GM12892 (cell line): ENCODE measurements at regions not wholly inside any gene's neighbourhood (a gene's known extent, or its start where the extent isn't known, plus 50 kb on each side); places are given as distances from the start of the nearest gene placed in this dataset.
"Not testable (repeated sequence)": the region's sequence is repeated elsewhere in the genome, so short reads cannot be mapped to it uniquely, and the experiment has no call there.

Experiments used
- DNase-seq: peaks from one replicate; pipeline ENCODE4 v3.0.0; 2011; ENCODE audit not compliant: insufficient read length
- FAIRE-seq: peaks from 2 replicates; lab custom pipeline; 2011; peaks lifted over from hg19 to GRCh38; lab: Jason Lieb, UNC
- POLR2A ChIP-seq: IDR thresholded peaks from 2 replicates; pipeline ENCODE4 v1.6.1; 2011; ENCODE audit warnings: low read depth, low read length, control low read depth
- POLR2AphosphoS5 ChIP-seq: IDR thresholded peaks from 2 replicates; pipeline ENCODE4 v1.6.1; 2011; ENCODE audit warnings: low read depth, low read length, control low read depth
- TAF1 ChIP-seq: IDR thresholded peaks from 2 replicates; pipeline ENCODE4 v1.6.1; 2011; ENCODE audit warnings: low read depth, mild to moderate bottlenecking, control low read depth, low read length, borderline replicate concordance

DNA sequence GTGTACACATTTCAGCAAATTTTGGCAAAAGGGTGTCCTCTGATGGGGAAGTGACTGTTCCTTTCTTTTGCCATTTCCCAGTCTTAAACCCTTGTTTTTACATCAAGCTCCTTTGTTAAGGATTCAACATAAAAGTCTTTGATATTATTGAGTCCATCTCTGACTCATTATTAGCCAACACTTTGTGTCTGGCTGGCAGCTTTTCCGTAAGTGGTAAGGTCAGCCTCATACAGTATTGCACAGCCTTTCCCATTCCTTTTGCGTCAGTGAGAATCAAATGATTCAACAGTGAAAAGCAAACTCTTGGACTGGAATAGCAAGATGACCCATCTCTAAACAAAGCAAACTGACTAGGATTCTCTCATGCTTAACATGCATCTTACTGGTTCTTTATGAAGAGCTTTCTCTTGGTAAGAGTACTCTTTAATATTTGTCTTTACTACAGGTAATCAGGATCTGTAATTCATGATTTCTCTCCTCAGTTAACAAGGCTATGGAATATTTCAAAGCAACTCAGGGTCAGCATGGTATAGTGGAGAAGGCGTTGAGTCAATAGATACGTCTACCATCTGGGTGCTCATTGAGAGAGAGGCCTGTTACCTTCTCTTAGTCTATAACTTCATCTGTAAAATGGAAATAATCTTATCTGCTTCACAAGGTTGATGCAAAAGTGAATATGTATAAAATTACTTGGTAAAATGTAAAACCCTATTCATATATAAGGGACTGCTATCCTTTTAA is 183.6 kb downstream of the PRL start:
- DNase-seq, result no peak
- TF ChIP-seq TAF1 (no peak), POLR2A (no peak), POLR2AphosphoS5 (no peak)
- FAIRE-seq, result no peak

GRCh38 chr6:22115559-22115958 is 181.3 kb downstream of the PRL start:
- DNase-seq (no peak), FAIRE-seq (no peak)
- TF ChIP-seq TAF1 (no peak), POLR2AphosphoS5 (no peak), POLR2A (no peak)

DNA sequence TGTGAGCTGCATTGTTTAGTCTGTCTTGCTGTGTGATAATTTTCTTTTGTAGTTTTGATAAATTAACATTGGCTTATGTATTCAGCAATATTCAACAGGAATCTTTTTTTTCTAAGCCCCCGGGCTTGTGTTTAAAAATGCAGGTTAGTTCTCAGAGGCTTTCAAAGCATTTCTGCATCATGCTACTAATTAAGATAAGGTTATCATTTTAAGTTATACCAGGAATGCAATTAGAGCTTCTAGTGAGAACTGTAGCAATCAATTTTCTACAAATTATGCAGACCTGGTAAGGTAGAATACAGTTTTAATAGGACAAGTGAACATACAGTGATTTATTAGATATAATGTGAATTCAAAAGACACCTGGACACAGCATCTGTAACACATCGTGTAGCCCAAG is 179.2 kb downstream of the PRL start:
- no peak for DNase-seq
- TF ChIP-seq POLR2A, result no peak
- no peak for FAIRE-seq

DNA sequence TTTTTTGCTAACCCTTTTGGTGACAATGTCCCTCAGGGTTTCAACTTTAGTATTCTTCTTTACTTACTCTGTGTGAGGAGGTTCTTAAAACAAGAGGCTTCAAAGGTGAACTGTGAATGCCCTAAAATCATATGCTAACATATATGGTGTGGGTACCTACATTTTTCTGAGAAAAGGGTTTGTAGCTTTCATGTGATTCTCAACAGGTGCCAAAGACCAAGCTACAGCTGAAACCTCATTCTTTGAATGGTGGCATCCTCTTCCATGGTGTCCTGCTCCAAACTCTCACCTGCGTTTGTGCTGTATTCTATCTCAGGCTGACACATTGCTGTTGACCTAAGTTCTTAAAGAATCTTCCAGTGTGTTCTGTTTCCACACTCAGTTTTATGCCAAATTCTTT is 177.3 kb downstream of the PRL start:
- TF ChIP-seq POLR2AphosphoS5 (no peak), TAF1 (no peak), POLR2A (no peak)
- DNase-seq, result no peak
- no peak for FAIRE-seq

- no peak for FAIRE-seq
- TF ChIP-seq POLR2A (no peak), POLR2AphosphoS5 (no peak), TAF1 (no peak)
- no peak for DNase-seq
These were observed 172.1 kb downstream of the PRL start for GRCh38 chr6:22124756-22125155.

GRCh38 chr6:22126910-22127309 is 169.9 kb downstream of the PRL start:
- FAIRE-seq, result no peak
- TF ChIP-seq POLR2A (no peak), TAF1 (no peak), POLR2AphosphoS5 (no peak)

DNA sequence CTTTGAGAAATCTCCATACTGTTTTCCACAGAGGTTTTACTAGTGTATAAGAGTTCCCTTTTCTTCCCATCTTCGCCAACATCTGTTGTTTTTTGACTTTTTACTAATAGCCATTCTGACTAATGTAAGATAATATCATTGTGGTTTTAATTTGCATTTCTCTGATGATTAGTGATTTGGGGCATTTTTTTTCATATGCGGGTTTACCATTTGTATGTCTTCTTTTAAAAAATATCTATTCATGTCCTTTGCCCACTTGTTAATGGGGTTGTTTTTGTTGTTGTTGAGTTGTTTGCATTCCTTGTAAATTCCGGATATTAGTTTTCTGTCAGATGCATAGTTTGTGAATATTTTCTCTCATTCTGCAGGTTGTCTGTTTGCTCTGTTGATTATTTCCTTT is 167.1 kb downstream of the PRL start:
- TF ChIP-seq TAF1, result no peak
- no peak for TF ChIP-seq POLR2A
- no peak for TF ChIP-seq POLR2AphosphoS5
- no peak for FAIRE-seq

More at GRCh38 chr6:22126910-22127309, 169.9 kb downstream of the PRL start:
- DNase-seq, result no peak

GRCh38 chr6:22132656-22133055 is 164.2 kb downstream of the PRL start:
- FAIRE-seq (no peak), DNase-seq (no peak)
- TF ChIP-seq POLR2A (no peak), TAF1 (no peak), POLR2AphosphoS5 (no peak)

More for the DNA sequence above, 167.1 kb downstream of the PRL start:
- DNase-seq, result no peak

DNA sequence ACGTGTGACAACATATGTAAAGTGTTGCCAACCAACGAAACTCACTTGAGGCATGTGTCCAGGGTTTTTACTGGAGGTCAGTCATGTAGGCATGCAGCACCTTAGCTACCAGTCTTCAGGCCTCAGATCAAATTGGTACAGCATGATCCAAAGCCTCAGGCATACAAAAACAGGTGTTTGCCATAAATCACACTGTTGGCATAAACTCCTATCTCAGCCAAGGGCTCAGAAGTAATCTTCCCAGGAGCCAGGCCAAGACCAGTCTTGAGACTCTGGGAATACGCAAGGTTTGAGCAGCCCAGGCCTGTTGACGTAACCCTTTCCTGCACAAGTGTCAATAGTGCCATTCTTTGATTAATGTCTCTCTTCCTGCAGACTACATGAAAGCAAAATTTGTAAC is 163.5 kb downstream of the PRL start:
- TF ChIP-seq TAF1 (no peak), POLR2A (no peak), POLR2AphosphoS5 (no peak)
- no peak for DNase-seq
- FAIRE-seq, result no peak

DNA sequence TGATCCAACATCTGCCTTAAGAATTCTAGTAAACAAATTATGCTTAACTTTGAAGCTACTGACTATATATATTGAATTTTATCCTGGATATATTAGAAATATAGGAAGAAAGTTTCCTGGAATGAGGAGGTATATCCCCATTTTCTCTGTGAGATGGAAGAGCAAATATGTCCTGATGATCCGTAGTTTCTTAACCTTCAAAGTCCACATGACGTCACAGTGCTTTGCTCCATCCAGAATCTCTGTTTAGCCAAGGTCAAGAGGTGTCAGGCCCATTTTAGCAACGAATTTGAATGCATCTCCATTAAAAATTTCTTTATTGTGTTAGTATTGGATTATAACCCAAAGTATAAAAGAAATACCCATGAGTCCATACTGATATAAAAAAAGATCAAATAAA is 162.5 kb downstream of the PRL start:
- DNase-seq (no peak), FAIRE-seq (no peak)
- TF ChIP-seq TAF1, result no peak
- no peak for TF ChIP-seq POLR2AphosphoS5
- no peak for TF ChIP-seq POLR2A

- TF ChIP-seq POLR2A, result no peak
- TF ChIP-seq TAF1, result no peak
- TF ChIP-seq POLR2AphosphoS5, result no peak
- DNase-seq (no peak), FAIRE-seq (no peak)
These were observed 161.4 kb downstream of the PRL start for GRCh38 chr6:22135395-22135794.

- not testable (repeated sequence) for DNase-seq, FAIRE-seq
These were observed 156.1 kb downstream of the PRL start for GRCh38 chr6:22140736-22141135.

GRCh38 chr6:22141241-22141745 is 155.5 kb downstream of the PRL start:
- no peak for FAIRE-seq

More at GRCh38 chr6:22141241-22141745, 155.5 kb downstream of the PRL start:
- TF ChIP-seq POLR2AphosphoS5 (no peak), POLR2A (no peak), TAF1 (no peak)
- DNase-seq, result no peak
